ENCODE measurements at regions not wholly inside any gene's neighbourhood (a gene's known extent, or its start where the extent isn't known, plus 50 kb on each side); places are given as distances from the start of the nearest gene placed in this dataset.

- H3K36me3 Mint-ChIP-seq (ENCODE audit: low read depth) = no peaks in the 10 kb centered on the region
These were observed 259.0 kb downstream of the GADD45G start for GRCh38 chr9:89863837-89864236.

GRCh38 chr9:89864257-89864656, 259.4 kb downstream of the GADD45G start:
- no peak overlapping the region for H3K4me3 Mint-ChIP-seq
- no peaks in the 10 kb centered on the region for H3K4me1 Mint-ChIP-seq (ENCODE audit: low read depth)
- no peaks in the 10 kb centered on the region for H3K9me3 Mint-ChIP-seq
- H3K27ac Mint-ChIP-seq = no peak overlapping the region
- peaks cover 5% of the 10 kb centered on the region for H3K27me3 Mint-ChIP-seq
- H3K36me3 Mint-ChIP-seq (ENCODE audit: low read depth) = no peaks in the 10 kb centered on the region

More at GRCh38 chr9:89863837-89864236, 259.0 kb downstream of the GADD45G start:
- Mint-ChIP-seq H3K27me3 (peaks cover 7% of the 10 kb centered on the region), H3K9me3 (no peaks in the 10 kb centered on the region), H3K27ac (no peak overlapping the region), H3K4me1 (ENCODE audit: low read depth) (no peaks in the 10 kb centered on the region), H3K4me3 (no peak overlapping the region)

GRCh38 chr9:89864731-89865130, 259.9 kb downstream of the GADD45G start:
- Mint-ChIP-seq H3K4me1 (ENCODE audit: low read depth) (no peaks in the 10 kb centered on the region), H3K9me3 (no peaks in the 10 kb centered on the region), H3K27ac (no peak overlapping the region), H3K36me3 (ENCODE audit: low read depth) (no peaks in the 10 kb centered on the region), H3K27me3 (peaks cover 5% of the 10 kb centered on the region), H3K4me3 (no peak overlapping the region)

- no peaks in the 10 kb centered on the region for H3K4me1 Mint-ChIP-seq (ENCODE audit: low read depth)
- H3K36me3 Mint-ChIP-seq (ENCODE audit: low read depth) = no peaks in the 10 kb centered on the region
- H3K27ac Mint-ChIP-seq = no peak overlapping the region
- H3K27me3 Mint-ChIP-seq = peaks cover 5% of the 10 kb centered on the region
- no peak overlapping the region for H3K4me3 Mint-ChIP-seq
- H3K9me3 Mint-ChIP-seq = no peaks in the 10 kb centered on the region
These were observed 260.5 kb downstream of the GADD45G start for GRCh38 chr9:89865357-89865756.

- no peak overlapping the region for H3K4me3 Mint-ChIP-seq
- H3K27ac Mint-ChIP-seq = no peak overlapping the region
- H3K4me1 Mint-ChIP-seq (ENCODE audit: low read depth) = no peaks in the 10 kb centered on the region
- H3K36me3 Mint-ChIP-seq (ENCODE audit: low read depth) = no peaks in the 10 kb centered on the region
- H3K27me3 Mint-ChIP-seq = peaks cover 5% of the 10 kb centered on the region
- H3K9me3 Mint-ChIP-seq = no peaks in the 10 kb centered on the region
These were observed 261.2 kb downstream of the GADD45G start for GRCh38 chr9:89865981-89866380.

GRCh38 chr9:89866701-89867100, 261.9 kb downstream of the GADD45G start:
- H3K36me3 Mint-ChIP-seq (ENCODE audit: low read depth) = no peaks in the 10 kb centered on the region
- H3K9me3 Mint-ChIP-seq = no peaks in the 10 kb centered on the region
- no peak overlapping the region for H3K27ac Mint-ChIP-seq
- no peaks in the 10 kb centered on the region for H3K4me1 Mint-ChIP-seq (ENCODE audit: low read depth)
- H3K4me3 Mint-ChIP-seq = no peak overlapping the region
- H3K27me3 Mint-ChIP-seq = peaks cover 5% of the 10 kb centered on the region

GRCh38 chr9:89868100-89868499, 263.3 kb downstream of the GADD45G start:
- H3K36me3 Mint-ChIP-seq (ENCODE audit: low read depth) = no peaks in the 10 kb centered on the region
- H3K27ac Mint-ChIP-seq = no peak overlapping the region
- H3K4me1 Mint-ChIP-seq (ENCODE audit: low read depth) = no peaks in the 10 kb centered on the region
- no peaks in the 10 kb centered on the region for H3K27me3 Mint-ChIP-seq
- no peak overlapping the region for H3K4me3 Mint-ChIP-seq
- H3K9me3 Mint-ChIP-seq = no peaks in the 10 kb centered on the region

- no peak overlapping the region for H3K27ac Mint-ChIP-seq
- no peaks in the 10 kb centered on the region for H3K9me3 Mint-ChIP-seq
- H3K27me3 Mint-ChIP-seq = no peaks in the 10 kb centered on the region
- H3K4me3 Mint-ChIP-seq = no peak overlapping the region
- H3K36me3 Mint-ChIP-seq (ENCODE audit: low read depth) = no peaks in the 10 kb centered on the region
- no peaks in the 10 kb centered on the region for H3K4me1 Mint-ChIP-seq (ENCODE audit: low read depth)
These were observed 265.2 kb downstream of the GADD45G start for GRCh38 chr9:89869793-89870580.

GRCh38 chr9:89871871-89872331, 267.1 kb downstream of the GADD45G start:
- H3K36me3 Mint-ChIP-seq (ENCODE audit: low read depth) = no peaks in the 10 kb centered on the region
- no peaks in the 10 kb centered on the region for H3K9me3 Mint-ChIP-seq
- no peak overlapping the region for H3K27ac Mint-ChIP-seq
- H3K4me3 Mint-ChIP-seq = no peak overlapping the region
- no peaks in the 10 kb centered on the region for H3K27me3 Mint-ChIP-seq
- no peaks in the 10 kb centered on the region for H3K4me1 Mint-ChIP-seq (ENCODE audit: low read depth)

- Mint-ChIP-seq H3K27ac (no peak overlapping the region), H3K4me1 (ENCODE audit: low read depth) (no peaks in the 10 kb centered on the region), H3K36me3 (ENCODE audit: low read depth) (no peaks in the 10 kb centered on the region), H3K4me3 (no peak overlapping the region), H3K27me3 (no peaks in the 10 kb centered on the region), H3K9me3 (no peaks in the 10 kb centered on the region)
These were observed 267.7 kb downstream of the GADD45G start for GRCh38 chr9:89872426-89872912.

GRCh38 chr9:89872913-89873707, 268.3 kb downstream of the GADD45G start:
- Mint-ChIP-seq H3K27me3 (no peaks in the 10 kb centered on the region), H3K4me1 (ENCODE audit: low read depth) (no peaks in the 10 kb centered on the region), H3K4me3 (no peak overlapping the region), H3K36me3 (ENCODE audit: low read depth) (no peaks in the 10 kb centered on the region), H3K27ac (no peak overlapping the region), H3K9me3 (no peaks in the 10 kb centered on the region)

- no peaks in the 10 kb centered on the region for H3K36me3 Mint-ChIP-seq (ENCODE audit: low read depth)
- H3K27ac Mint-ChIP-seq = no peak overlapping the region
- no peak overlapping the region for H3K4me3 Mint-ChIP-seq
- no peaks in the 10 kb centered on the region for H3K27me3 Mint-ChIP-seq
- H3K4me1 Mint-ChIP-seq (ENCODE audit: low read depth) = no peaks in the 10 kb centered on the region
- H3K9me3 Mint-ChIP-seq = no peaks in the 10 kb centered on the region
These were observed 269.0 kb downstream of the GADD45G start for GRCh38 chr9:89873801-89874200.

GRCh38 chr9:89874351-89875321, 269.8 kb downstream of the GADD45G start:
- Mint-ChIP-seq H3K9me3 (no peaks in the 10 kb centered on the region), H3K4me3 (no peak overlapping the region), H3K36me3 (ENCODE audit: low read depth) (no peaks in the 10 kb centered on the region), H3K4me1 (ENCODE audit: low read depth) (no peaks in the 10 kb centered on the region), H3K27me3 (no peaks in the 10 kb centered on the region), H3K27ac (no peak overlapping the region)

Data from stimulated activated naive CD8-positive, alpha-beta T cell treated with anti-CD3 and anti-CD28 coated beads, Interleukin-15, Interleukin-2, amounts not matched to agents 100 ng/mL and 50 ng/mL, for 24 hours (primary cell).